Neuronal stem cell (in vitro differentiated cells): ENCODE measurements at regions not wholly inside any gene's neighbourhood (a gene's known extent, or its start where the extent isn't known, plus 50 kb on each side); places are given as distances from the start of the nearest gene placed in this dataset.

Source experiments
- DNase-seq: peaks from one replicate; pipeline ENCODE4 v3.0.0-alpha.2; 2013; ENCODE audit warnings: low spot score
- H2AFZ ChIP-seq: one replicate; pipeline ENCODE4 v1.6.1; 2013; ENCODE audit warnings: mild to moderate bottlenecking, low read length, inconsistent platforms
- H2AK5ac ChIP-seq: 2 replicates; pipeline ENCODE4 v1.6.1; 2013; ENCODE audit warnings: low read depth, mild to moderate bottlenecking, inconsistent platforms, low read length, moderate library complexity, mixed read lengths
- H2BK120ac ChIP-seq: 2 replicates; pipeline ENCODE4 v1.6.1; 2013; ENCODE audit warnings: low read depth, mild to moderate bottlenecking, inconsistent platforms, low read length, moderate library complexity, mixed read lengths
- H2BK12ac ChIP-seq: one replicate; pipeline ENCODE4 v1.6.1; 2013; ENCODE audit warnings: low read length, inconsistent platforms
- H2BK15ac ChIP-seq: 2 replicates; pipeline ENCODE4 v1.6.1; 2013; ENCODE audit warnings: mild to moderate bottlenecking, low read length, inconsistent platforms, mixed read lengths
- H2BK5ac ChIP-seq: one replicate; pipeline ENCODE4 v1.6.1; 2013; ENCODE audit warnings: inconsistent platforms, mild to moderate bottlenecking, low read length, moderate library complexity
- H3K14ac ChIP-seq: one replicate; pipeline ENCODE4 v1.6.1; 2013; ENCODE audit warnings: low read length, inconsistent platforms
- H3K18ac ChIP-seq: 2 replicates; pipeline ENCODE4 v1.6.1; 2013; ENCODE audit warnings: low read length, inconsistent platforms
- H3K23ac ChIP-seq: 2 replicates; pipeline ENCODE4 v1.6.1; 2013; ENCODE audit warnings: low read depth, mild to moderate bottlenecking, mixed read lengths, low read length, inconsistent platforms; ENCODE audit not compliant: poor library complexity
- H3K27ac ChIP-seq: replicated peaks from 3 replicates; pipeline ENCODE4 v1.5.1; 2013; ENCODE audit warnings: low read length, inconsistent platforms
- H3K27me3 ChIP-seq, 3 experiments: 2 replicates each; pipeline ENCODE4 v1.6.1; 2013; ENCODE audit warnings: low read length in 3 of 3, mild to moderate bottlenecking in 2 of 3, inconsistent platforms in 1 of 3, low read depth in 1 of 3, mixed read lengths in 1 of 3, moderate library complexity in 1 of 3; ENCODE audit not compliant: control insufficient read depth in 3 of 3, insufficient read depth in 3 of 3
- H3K36me3 ChIP-seq, 2 donors: replicated peaks in 1 of 2; 2 replicates each; pipeline ENCODE4 v1.6.1; 2013; ENCODE audit warnings: low read length in 2 of 2; ENCODE audit not compliant: control insufficient read depth in 2 of 2, insufficient read depth in 2 of 2
- H3K4ac ChIP-seq: 2 replicates; pipeline ENCODE4 v1.6.1; 2013; ENCODE audit warnings: inconsistent platforms, mild to moderate bottlenecking, low read length, moderate library complexity
- H3K4me1 ChIP-seq, 2 donors: 1 replicate in 1 of 2; 2 replicates in 1 of 2; pipeline ENCODE4 v1.6.1; 2013; ENCODE audit warnings: low read length in 2 of 2, low read depth in 1 of 2; ENCODE audit not compliant: control insufficient read depth in 2 of 2, insufficient read depth in 1 of 2
- H3K4me2 ChIP-seq: one replicate; pipeline ENCODE4 v1.6.1; 2013; ENCODE audit warnings: mild to moderate bottlenecking, low read length, inconsistent platforms; ENCODE audit not compliant: insufficient read depth, poor library complexity, severe bottlenecking
- H3K4me3 ChIP-seq, 2 donors: 2 replicates each; pipeline ENCODE4 v1.5.1; 2013; ENCODE audit warnings: low read length in 2 of 2, mild to moderate bottlenecking in 2 of 2, inconsistent platforms in 1 of 2, moderate library complexity in 1 of 2
- H3K79me1 ChIP-seq: one replicate; pipeline ENCODE4 v1.6.1; 2013; ENCODE audit warnings: low read depth, mild to moderate bottlenecking, inconsistent platforms, low read length, moderate library complexity
- H3K9ac ChIP-seq: one replicate; pipeline ENCODE4 v1.6.1; 2013; ENCODE audit warnings: mild to moderate bottlenecking, low read depth, low read length, inconsistent platforms; ENCODE audit not compliant: poor library complexity
- H3K9me3 ChIP-seq, 2 donors: replicated peaks in 1 of 2; 2 replicates each; pipeline versions ENCODE3 to v1.6.1; 2013; ENCODE audit warnings: low read length in 2 of 2, mild to moderate bottlenecking in 2 of 2, inconsistent platforms in 1 of 2, low read depth in 1 of 2, mixed read lengths in 1 of 2, moderate library complexity in 1 of 2; ENCODE audit not compliant: control insufficient read depth in 2 of 2, insufficient read depth in 1 of 2
- H4K8ac ChIP-seq: one replicate; pipeline ENCODE4 v1.6.1; 2013; ENCODE audit warnings: low read depth, mild to moderate bottlenecking, inconsistent platforms, low read length, moderate library complexity
- H4K91ac ChIP-seq: one replicate; pipeline ENCODE4 v1.6.1; 2013; ENCODE audit warnings: low read length, low read depth, mild to moderate bottlenecking, inconsistent platforms; ENCODE audit not compliant: poor library complexity
- WGBS, 2 donors: extraction: QIAGEN DNeasy Blood & Tissue Kit; methylation state at CpG; one replicate each; pipeline ENCODE4 v1.1.7; 2013; ENCODE audit warnings: missing lambda C conversion rate in 2 of 2, mixed read lengths in 1 of 2; ENCODE audit not compliant: insufficient read length in 2 of 2, insufficient replicate concordance in 1 of 2; ENCODE audit errors: extremely low coverage in 2 of 2; 5-methylcytosine and 5-hydroxymethylcytosine counted together

GRCh38 chr6:108752733-108753590 is 95.3 kb upstream of the ARMC2 start:
- Histone ChIP-seq H3K18ac (no peak overlapping the region), H2AK5ac (no peak overlapping the region), H3K23ac (no peak overlapping the region), H2BK120ac (no peak overlapping the region), H3K4me1 (no peaks in the 10 kb centered on the region), H4K91ac (no peak overlapping the region), H3K9me3 (no peaks in the 10 kb centered on the region), H3K4me2 (no peak overlapping the region), H3K4ac (no peak overlapping the region), H2BK12ac (no peak overlapping the region), H3K9ac (no peak overlapping the region), H4K8ac (no peak overlapping the region), H3K79me1 (no peaks in the 10 kb centered on the region), H3K27ac (no peak overlapping the region), H2AFZ (no peak overlapping the region), H2BK5ac (no peak overlapping the region), H3K14ac (no peak overlapping the region), H3K4me3 (no peak overlapping the region), H2BK15ac (no peak overlapping the region), H3K27me3 (peaks cover 0 to 11% (median 0%) of the 10 kb centered on the region in 3 experiments), H3K36me3 (no peaks in the 10 kb centered on the region)
- WGBS, 2 donors = no CpG with 5 or more reads among the region's 9 CpGs
- no peak for DNase-seq

- H3K18ac ChIP-seq = no peak overlapping the region
- no peak for DNase-seq
These were observed 92.7 kb upstream of the ARMC2 start for GRCh38 chr6:108755257-108756240.

GRCh38 chr6:108757357-108757756 is 90.9 kb upstream of the ARMC2 start:
- Histone ChIP-seq H3K4me2 (no peak overlapping the region), H3K14ac (no peak overlapping the region), H3K9me3 (no peaks in the 10 kb centered on the region), H3K27ac (no peak overlapping the region), H2AFZ (no peak overlapping the region), H2BK120ac (no peak overlapping the region), H3K4ac (no peak overlapping the region), H3K4me1 (no peaks in the 10 kb centered on the region), H2BK5ac (no peak overlapping the region), H2BK15ac (no peak overlapping the region), H3K9ac (no peak overlapping the region), H3K4me3 (no peak overlapping the region), H3K79me1 (no peaks in the 10 kb centered on the region), H4K8ac (no peak overlapping the region), H3K36me3 (no peaks in the 10 kb centered on the region), H2BK12ac (no peak overlapping the region), H3K18ac (no peak overlapping the region), H3K27me3 (peaks cover 0 to 23% (median 0%) of the 10 kb centered on the region in 3 experiments), H3K23ac (no peak overlapping the region), H2AK5ac (no peak overlapping the region), H4K91ac (no peak overlapping the region)
- no peak for DNase-seq
- WGBS, 2 donors = no CpG with 5 or more reads among the region's 1 CpG

More at GRCh38 chr6:108755257-108756240, 92.7 kb upstream of the ARMC2 start:
- Histone ChIP-seq H3K14ac (no peak overlapping the region), H2AK5ac (no peak overlapping the region), H2BK12ac (no peak overlapping the region), H3K79me1 (no peaks in the 10 kb centered on the region), H4K91ac (no peak overlapping the region), H3K23ac (no peak overlapping the region), H2BK120ac (no peak overlapping the region), H2AFZ (no peak overlapping the region), H3K27me3 (peaks cover 0 to 18% (median 0%) of the 10 kb centered on the region in 3 experiments), H3K4ac (no peak overlapping the region), H3K4me3 (no peak overlapping the region), H3K9ac (no peak overlapping the region), H2BK15ac (no peak overlapping the region), H3K27ac (no peak overlapping the region), H3K36me3 (no peaks in the 10 kb centered on the region), H2BK5ac (no peak overlapping the region), H3K4me1 (no peaks in the 10 kb centered on the region), H3K4me2 (no peak overlapping the region), H3K9me3 (no peaks in the 10 kb centered on the region), H4K8ac (no peak overlapping the region)
- no CpG with 5 or more reads among the region's 3 CpGs for WGBS, 2 donors

- Histone ChIP-seq H2BK12ac (no peak overlapping the region), H3K23ac (no peak overlapping the region), H3K36me3 (no peaks in the 10 kb centered on the region), H3K9ac (no peak overlapping the region), H2AFZ (no peak overlapping the region), H2AK5ac (no peak overlapping the region), H2BK5ac (no peak overlapping the region), H3K79me1 (no peaks in the 10 kb centered on the region), H3K27me3 (peaks cover 0 to 29% (median 0%) of the 10 kb centered on the region in 3 experiments), H3K4me1 (no peaks in the 10 kb centered on the region), H3K9me3 (no peaks in the 10 kb centered on the region), H3K4ac (no peak overlapping the region), H2BK120ac (no peak overlapping the region), H3K27ac (no peak overlapping the region), H4K91ac (no peak overlapping the region), H3K18ac (no peak overlapping the region), H2BK15ac (no peak overlapping the region), H3K4me3 (no peak overlapping the region), H3K4me2 (no peak overlapping the region), H4K8ac (no peak overlapping the region), H3K14ac (no peak overlapping the region)
- no peak for DNase-seq
- no CpG with 5 or more reads among the region's 5 CpGs for WGBS, 2 donors
These were observed 89.3 kb upstream of the ARMC2 start for GRCh38 chr6:108758884-108759283.
